Uterus (tissue), 2 donors: ENCODE measurements at regions not wholly inside any gene's neighbourhood (a gene's known extent, or its start where the extent isn't known, plus 50 kb on each side); places are given as distances from the start of the nearest gene placed in this dataset.

Experiments used
- CTCF ChIP-seq, 4 experiments: fragments of 200-600 bp in 2 of 4; fragments of 450-650 bp in 2 of 4; sonication (generic) in 2 of 4; IDR thresholded peaks; one replicate each; pipeline ENCODE4 v1.5.1; 2016 to 2019; ENCODE audit warnings: antibody characterized with exemption in 4 of 4, mild to moderate bottlenecking in 2 of 4, moderate library complexity in 1 of 4
- POLR2A ChIP-seq, 2 donors: fragments of 450-650 bp; IDR thresholded peaks; one replicate each; pipeline ENCODE4 v1.6.1; 2016; ENCODE audit warnings: antibody characterized with exemption in 2 of 2, mild to moderate bottlenecking in 1 of 2, moderate library complexity in 1 of 2

GRCh38 chr12:24527102-24527501, 421.8 kb downstream of the BCAT1 start:
- no peak for TF ChIP-seq CTCF (IDR thresholded peaks at IDR 0.05)
- TF ChIP-seq POLR2A (IDR thresholded peaks at IDR 0.05), result no peak
